WTC11 (cell line): ENCODE measurements at regions not wholly inside any gene's neighbourhood (a gene's known extent, or its start where the extent isn't known, plus 50 kb on each side); places are given as distances from the start of the nearest gene placed in this dataset.

ENCODE experiments used
- ATAC-seq: fragments of 200-7000 bp; cut with Tn5 transposase; 2 replicates; pipeline ENCODE4 v1.10.0; 2021; ENCODE audit warnings: mild to moderate bottlenecking, moderate library complexity
- CTCF ChIA-PET: fragments of 300-600 bp; sonication (Branson Sonifier 250); formaldehyde crosslinking; loops from one replicate; lab custom pipeline; 2021; ENCODE audit warnings: antibody characterized with exemption; lab: Charles Lee
- POLR2A ChIA-PET: fragments of 350-600 bp; sonication (Branson Sonifier 250); formaldehyde crosslinking; loops from one replicate; lab custom pipeline; 2021; ENCODE audit warnings: antibody characterized with exemption; lab: Charles Lee
- DNase-seq: peaks from one replicate; pipeline ENCODE4 v3.0.0; 2021; ENCODE audit warnings: low spot score
- H3K27ac Mint-ChIP-seq: 2 replicates; pipeline ENCODE4 v1.8.0; 2021; ENCODE audit warnings: mixed read lengths
- H3K27me3 Mint-ChIP-seq: 2 replicates; pipeline ENCODE4 v1.8.0; 2021; ENCODE audit warnings: low read depth, mild to moderate bottlenecking, moderate library complexity, mixed read lengths
- H3K36me3 Mint-ChIP-seq: 2 replicates; pipeline ENCODE4 v1.8.0; 2021; ENCODE audit warnings: mixed read lengths
- H3K4me1 Mint-ChIP-seq: 2 replicates; pipeline ENCODE4 v1.8.0; 2022; ENCODE audit warnings: mixed read lengths
- H3K4me3 Mint-ChIP-seq: 2 replicates; pipeline ENCODE4 v1.8.0; 2021; ENCODE audit warnings: mild to moderate bottlenecking, moderate library complexity, mixed read lengths
- H3K9me3 Mint-ChIP-seq: 2 replicates; pipeline ENCODE4 v1.8.0; 2021; ENCODE audit warnings: mixed read lengths
- ATF1 ChIP-seq: sonication (generic); formaldehyde crosslinking; IDR thresholded peaks from 2 replicates; pipeline ENCODE4 v1.8.1; 2023; ENCODE audit warnings: mild to moderate bottlenecking, moderate library complexity, missing genetic modification reagents
- ATF3 ChIP-seq: sonication (generic); formaldehyde crosslinking; conservative IDR thresholded peaks from 2 replicates; pipeline ENCODE4 v1.8.1; 2022; ENCODE audit warnings: mild to moderate bottlenecking, missing genetic modification reagents
- CBFB ChIP-seq: sonication (generic); formaldehyde crosslinking; IDR thresholded peaks from 2 replicates; pipeline ENCODE4 v1.8.1; 2022; ENCODE audit warnings: mild to moderate bottlenecking, low read depth, missing genetic modification reagents
- CREM ChIP-seq: sonication (generic); formaldehyde crosslinking; IDR thresholded peaks from 2 replicates; pipeline ENCODE4 v1.8.1; 2022; ENCODE audit warnings: mild to moderate bottlenecking, missing genetic modification reagents, moderate library complexity
- E2F4 ChIP-seq: sonication (generic); formaldehyde crosslinking; IDR thresholded peaks from 2 replicates; pipeline ENCODE4 v1.8.1; 2022; ENCODE audit warnings: low read depth, mild to moderate bottlenecking, moderate library complexity, missing genetic modification reagents, borderline replicate concordance
- EMX1 ChIP-seq: fragments of 250-450 bp; sonication (Bioruptor Pico); IDR thresholded peaks from 2 replicates; pipeline ENCODE4 v1.8.0; 2021; ENCODE audit warnings: mild to moderate bottlenecking
- ERG ChIP-seq: fragments of 250-450 bp; sonication (Bioruptor Pico); IDR thresholded peaks from 2 replicates; pipeline ENCODE4 v1.8.0; 2021; ENCODE audit warnings: mild to moderate bottlenecking
- FOXJ3 ChIP-seq: sonication (generic); formaldehyde crosslinking; IDR thresholded peaks from 2 replicates; pipeline ENCODE4 v1.9.0; 2021; ENCODE audit warnings: missing genetic modification reagents, mild to moderate bottlenecking, borderline replicate concordance
- GABPB1 ChIP-seq: sonication (generic); formaldehyde crosslinking; IDR thresholded peaks from 2 replicates; pipeline ENCODE4 v1.8.1; 2023; ENCODE audit warnings: mild to moderate bottlenecking, missing genetic modification reagents
- GTF2I ChIP-seq: fragments of 250-450 bp; sonication (Bioruptor Pico); conservative IDR thresholded peaks from 2 replicates; pipeline ENCODE4 v1.4.0; 2021; ENCODE audit warnings: mild to moderate bottlenecking
- HMGXB4 ChIP-seq: sonication (generic); formaldehyde crosslinking; IDR thresholded peaks from 2 replicates; pipeline ENCODE4 v1.8.1; 2023; ENCODE audit warnings: mild to moderate bottlenecking, moderate library complexity, missing genetic modification reagents
- IRF1 ChIP-seq: sonication (generic); formaldehyde crosslinking; IDR thresholded peaks from 2 replicates; pipeline ENCODE4 v1.8.0; 2023; ENCODE audit warnings: missing genetic modification reagents
- JAZF1 ChIP-seq: fragments of 250-450 bp; sonication (Bioruptor Pico); IDR thresholded peaks from 2 replicates; pipeline ENCODE4 v1.9.0; 2021; ENCODE audit warnings: moderate library complexity, mild to moderate bottlenecking, inconsistent platforms
- MLX ChIP-seq: sonication (generic); formaldehyde crosslinking; IDR thresholded peaks from 2 replicates; pipeline ENCODE4 v1.8.1; 2023; ENCODE audit warnings: mild to moderate bottlenecking, missing genetic modification reagents, moderate library complexity
- MYBL2 ChIP-seq: sonication (generic); formaldehyde crosslinking; IDR thresholded peaks from 2 replicates; pipeline ENCODE4 v1.8.1; 2023; ENCODE audit warnings: mild to moderate bottlenecking, moderate library complexity, missing genetic modification reagents
- NFE2L1 ChIP-seq: sonication (generic); formaldehyde crosslinking; IDR thresholded peaks from 2 replicates; pipeline ENCODE4 v1.8.1; 2023; ENCODE audit warnings: missing genetic modification reagents
- NR2C2 ChIP-seq: sonication (generic); formaldehyde crosslinking; IDR thresholded peaks from 2 replicates; pipeline ENCODE4 v1.8.0; 2022; ENCODE audit warnings: mild to moderate bottlenecking, missing genetic modification reagents
- NR3C1 ChIP-seq: sonication (generic); formaldehyde crosslinking; conservative IDR thresholded peaks from 2 replicates; pipeline ENCODE4 v1.8.1; 2023; ENCODE audit warnings: low read depth, mild to moderate bottlenecking, missing genetic modification reagents
- PRRX2 ChIP-seq: fragments of 250-450 bp; sonication (Bioruptor Pico); IDR thresholded peaks from 2 replicates; pipeline ENCODE4 v1.8.0; 2021; ENCODE audit warnings: mild to moderate bottlenecking
- RELA ChIP-seq: sonication (generic); formaldehyde crosslinking; IDR thresholded peaks from 2 replicates; pipeline ENCODE4 v1.8.1; 2022; ENCODE audit warnings: missing genetic modification reagents, mild to moderate bottlenecking, borderline replicate concordance
- SOX15 ChIP-seq: fragments of 250-450 bp; sonication (Bioruptor Pico); IDR thresholded peaks from 2 replicates; pipeline ENCODE4 v1.9.0; 2021; ENCODE audit warnings: mild to moderate bottlenecking
- TEAD1 ChIP-seq: sonication (generic); formaldehyde crosslinking; IDR thresholded peaks from 2 replicates; pipeline ENCODE4 v1.8.0; 2022; ENCODE audit warnings: mild to moderate bottlenecking, missing genetic modification reagents
- TEAD4 ChIP-seq: sonication (generic); formaldehyde crosslinking; IDR thresholded peaks from 2 replicates; pipeline ENCODE4 v1.8.0; 2022; ENCODE audit warnings: mild to moderate bottlenecking, missing genetic modification reagents
- ZNF219 ChIP-seq: sonication (generic); formaldehyde crosslinking; IDR thresholded peaks from 2 replicates; pipeline ENCODE4 v1.8.0; 2023; ENCODE audit warnings: missing genetic modification reagents, mild to moderate bottlenecking, borderline replicate concordance
- ZNF232 ChIP-seq: sonication (generic); formaldehyde crosslinking; IDR thresholded peaks from 2 replicates; pipeline ENCODE4 v1.8.0; 2022; ENCODE audit warnings: mild to moderate bottlenecking, missing genetic modification reagents
- ZNF416 ChIP-seq: fragments of 250-450 bp; sonication (Bioruptor Pico); IDR thresholded peaks from 2 replicates; pipeline ENCODE4 v1.9.0; 2021; ENCODE audit warnings: mild to moderate bottlenecking, inconsistent platforms
- ZNF512 ChIP-seq: sonication (generic); formaldehyde crosslinking; IDR thresholded peaks from 2 replicates; pipeline ENCODE4 v1.8.1; 2022; ENCODE audit warnings: missing genetic modification reagents, borderline replicate concordance

GRCh38 chr7:25615593-25615992, 387.3 kb upstream of the NPVF start (continued):
- TF ChIP-seq RELA (CRISPR knock-in tag) (no peak), ZNF219 (no peak), MLX (CRISPR knock-in tag) (no peak), E2F4 (CRISPR knock-in tag) (no peak), ERG (CRISPR knock-in tag) (no peak), HMGXB4 (CRISPR knock-in tag) (no peak), NFE2L1 (CRISPR knock-in tag) (no peak), JAZF1 (CRISPR knock-in tag) (no peak), ATF3 (no peak), ATF1 (CRISPR knock-in tag) (no peak)

- DNase-seq (no peak), ATAC-seq (no peak)
- Mint-ChIP-seq H3K36me3 (peaks cover 7% of the 10 kb centered on the region), H3K4me1 (peaks cover 4% of the 10 kb centered on the region), H3K9me3 (peaks cover 12% of the 10 kb centered on the region), H3K27ac (no peak overlapping the region), H3K4me3 (no peak overlapping the region), H3K27me3 (no peaks in the 10 kb centered on the region; the same call in 1 of the 2 replicates)
- POLR2A ChIA-PET, result no interaction called here
- CTCF ChIA-PET, result interaction anchor here (0.6 kb wide), 1 partner anchor 48 kb away, joined by 3 read pairs; no protein-coding TSS in a partner anchor
- TF ChIP-seq E2F4 (CRISPR knock-in tag) (no peak), CBFB (CRISPR knock-in tag) (no peak), NR3C1 (CRISPR knock-in tag) (no peak), ZNF512 (CRISPR knock-in tag) (no peak), NR2C2 (no peak), ZNF416 (CRISPR knock-in tag) (no peak), GABPB1 (CRISPR knock-in tag) (no peak), SOX15 (CRISPR knock-in tag) (no peak), FOXJ3 (CRISPR knock-in tag) (no peak), MYBL2 (no peak), EMX1 (no peak), TEAD4 (no peak), IRF1 (CRISPR knock-in tag) (no peak), CREM (CRISPR knock-in tag) (no peak), ZNF232 (CRISPR knock-in tag) (no peak), GTF2I (CRISPR knock-in tag) (no peak), PRRX2 (no peak), TEAD1 (CRISPR knock-in tag) (no peak), MLX (CRISPR knock-in tag) (no peak)
- TF ChIP-seq, all 79 proteins: peak for 0
Measured at GRCh38 chr7:25617214-25617613, 388.9 kb upstream of the NPVF start.
